Calu3 (cell line): ENCODE measurements at regions not wholly inside any gene's neighbourhood (a gene's known extent, or its start where the extent isn't known, plus 50 kb on each side); places are given as distances from the start of the nearest gene placed in this dataset.

Source experiments
- BruUV-seq: library from RNA; stranded (reverse); fragments of 400-500 nt; replicated peaks from 2 replicates; lab custom pipeline; 2021; lab: Mats Ljungman, UMichigan
- CTCF ChIA-PET: fragments of 300-600 bp; sonication (Branson Sonifier 250); formaldehyde crosslinking; loops from one replicate; lab custom pipeline; 2022; ENCODE audit warnings: antibody characterized with exemption; lab: Charles Lee
- DNase-seq: peaks from one replicate; pipeline ENCODE4 v3.0.0; 2022
- H3K27ac Mint-ChIP-seq: one replicate; pipeline ENCODE4 v1.8.0; 2022; ENCODE audit warnings: mixed read lengths; ENCODE audit not compliant: unreplicated experiment
- H3K27me3 Mint-ChIP-seq: one replicate; pipeline ENCODE4 v1.8.0; 2022; ENCODE audit warnings: mixed read lengths; ENCODE audit not compliant: unreplicated experiment
- H3K36me3 Mint-ChIP-seq: one replicate; pipeline ENCODE4 v1.8.0; 2022; ENCODE audit warnings: mild to moderate bottlenecking, moderate library complexity, mixed read lengths; ENCODE audit not compliant: insufficient read depth, unreplicated experiment
- H3K4me1 Mint-ChIP-seq: one replicate; pipeline ENCODE4 v1.8.0; 2022; ENCODE audit warnings: mild to moderate bottlenecking, low read depth, mixed read lengths; ENCODE audit not compliant: unreplicated experiment
- H3K4me3 Mint-ChIP-seq: one replicate; pipeline ENCODE4 v1.8.0; 2022; ENCODE audit warnings: mild to moderate bottlenecking, low read depth, moderate library complexity, mixed read lengths; ENCODE audit not compliant: unreplicated experiment
- H3K9me3 Mint-ChIP-seq: one replicate; pipeline ENCODE4 v1.8.0; 2022; ENCODE audit warnings: low read depth, mixed read lengths; ENCODE audit not compliant: unreplicated experiment
- CTCF ChIP-seq: fragments of 200-600 bp; IDR thresholded peaks from one replicate; pipeline ENCODE4 v1.8.0; 2022; ENCODE audit warnings: antibody characterized with exemption; ENCODE audit not compliant: unreplicated experiment
- intact Hi-C: fragments of 100-400 bp; cut with micrococcal nuclease; formaldehyde crosslinking; loops from one replicate; pipeline ENCODE4 v1.10.0; 2022; ENCODE audit not compliant: unreplicated experiment

GRCh38 chr13:64934569-64935362 lies 2295.4 kb downstream of the PCDH9 start:
- intact Hi-C loops = no loop called here
- H3K4me1 Mint-ChIP-seq = no peaks in the 10 kb centered on the region
- TF ChIP-seq CTCF = no peak
- H3K27ac Mint-ChIP-seq = no peak overlapping the region
- CTCF ChIA-PET = no interaction called here
- H3K9me3 Mint-ChIP-seq = peaks cover 4% of the 10 kb centered on the region
- H3K36me3 Mint-ChIP-seq = no peaks in the 10 kb centered on the region
- no peak for DNase-seq
- no peak overlapping the region for H3K4me3 Mint-ChIP-seq
- H3K27me3 Mint-ChIP-seq = no peaks in the 10 kb centered on the region
- no TSS peak for BruUV-seq

DNA sequence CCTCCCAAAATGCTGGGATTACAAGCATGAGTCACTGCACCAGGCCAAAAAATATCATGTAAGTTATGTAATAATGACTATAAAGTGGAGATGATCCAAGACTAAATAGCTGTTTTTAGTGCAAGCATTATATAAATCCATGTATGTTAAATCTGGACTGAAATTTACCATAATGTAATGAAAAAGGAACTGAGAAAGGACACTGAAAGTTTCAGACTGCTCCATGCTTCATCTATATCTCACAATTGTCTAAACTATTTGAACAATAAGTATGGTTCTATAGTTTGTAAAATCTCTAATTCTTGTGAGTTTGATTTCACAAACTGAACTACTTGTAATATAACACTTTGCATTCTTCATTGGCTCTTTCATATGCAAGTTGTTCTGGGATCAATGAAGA lies 2299.5 kb downstream of the PCDH9 start:
- Mint-ChIP-seq H3K27me3 (no peaks in the 10 kb centered on the region), H3K4me1 (no peaks in the 10 kb centered on the region), H3K36me3 (no peaks in the 10 kb centered on the region), H3K4me3 (no peak overlapping the region), H3K9me3 (peaks cover 4% of the 10 kb centered on the region), H3K27ac (no peak overlapping the region)
- intact Hi-C loops = no loop called here
- no TSS peak for BruUV-seq
- TF ChIP-seq CTCF = no peak
- DNase-seq = no peak
- CTCF ChIA-PET = no interaction called here

DNA sequence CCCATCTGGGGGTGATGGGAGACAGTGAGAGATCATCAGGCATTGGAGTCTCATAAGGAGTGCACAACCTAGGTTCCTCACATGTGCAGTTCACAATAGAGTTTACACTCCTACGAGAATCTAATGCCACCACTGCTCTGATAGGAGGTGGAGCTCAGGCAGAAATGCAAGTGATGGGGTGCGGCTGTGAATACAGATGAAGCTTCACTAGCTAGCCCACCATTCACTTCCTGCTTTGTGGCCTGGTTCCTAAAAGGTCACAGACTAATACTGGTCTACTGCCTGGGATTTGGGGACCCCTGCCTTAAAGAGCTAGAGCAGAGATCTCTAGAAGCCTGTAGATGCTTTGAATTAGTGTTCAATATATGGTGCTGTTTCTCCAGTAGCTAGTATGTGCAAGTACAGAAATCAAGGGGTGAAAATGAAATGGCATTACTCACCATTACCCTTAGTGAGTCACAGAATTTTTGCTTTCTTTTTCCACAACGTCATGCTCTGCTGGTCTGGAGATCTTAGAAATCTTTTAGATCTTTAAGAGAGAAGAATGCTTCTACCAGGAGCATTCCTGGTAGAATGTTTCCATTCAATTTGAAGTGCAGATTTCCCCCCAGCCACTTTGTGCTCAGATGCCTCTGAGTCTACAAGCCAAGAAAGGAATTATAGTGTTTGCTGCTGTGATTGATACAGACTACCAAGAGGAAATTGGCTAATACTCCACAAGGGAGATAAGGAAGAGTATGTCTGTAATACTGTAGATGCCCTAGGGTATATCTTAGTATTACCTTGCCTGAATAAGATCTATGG lies 2301.2 kb downstream of the PCDH9 start:
- no peak overlapping the region for H3K27ac Mint-ChIP-seq
- CTCF ChIA-PET = interaction anchor here (0.6 kb wide), 1 partner anchor 438 kb away, joined by 3 read pairs; no protein-coding TSS in a partner anchor
- no peaks in the 10 kb centered on the region for H3K9me3 Mint-ChIP-seq

GRCh38 chr13:64925727-64926126 lies 2304.4 kb downstream of the PCDH9 start:
- H3K27me3 Mint-ChIP-seq = no peaks in the 10 kb centered on the region
- H3K36me3 Mint-ChIP-seq = no peaks in the 10 kb centered on the region
- CTCF ChIA-PET = no interaction called here
- no peaks in the 10 kb centered on the region for H3K4me1 Mint-ChIP-seq
- peaks cover 7% of the 10 kb centered on the region for H3K9me3 Mint-ChIP-seq
- TF ChIP-seq CTCF = no peak
- no peak for DNase-seq
- H3K27ac Mint-ChIP-seq = no peak overlapping the region
- no peak overlapping the region for H3K4me3 Mint-ChIP-seq
- no TSS peak for BruUV-seq
- intact Hi-C loops = no loop called here

More for the DNA sequence above, 2301.2 kb downstream of the PCDH9 start:
- no TSS peak for BruUV-seq
- intact Hi-C loops = no loop called here
- no peak for DNase-seq
- Mint-ChIP-seq H3K36me3 (no peaks in the 10 kb centered on the region), H3K4me1 (no peaks in the 10 kb centered on the region), H3K4me3 (no peak overlapping the region), H3K27me3 (no peaks in the 10 kb centered on the region)
- TF ChIP-seq CTCF = no peak
